ENCODE measurements at regions not wholly inside any gene's neighbourhood (a gene's known extent, or its start where the extent isn't known, plus 50 kb on each side); places are given as distances from the start of the nearest gene placed in this dataset.

GRCh38 chr14:25237845-25238244 lies 187.9 kb upstream of the STXBP6 start:
- no peak overlapping the region for H3K4me2 ChIP-seq (ENCODE audit: insufficient read depth, low read length)
- DNase-seq (ENCODE audit: insufficient read length, low spot score, missing footprints): no peak

GRCh38 chr14:25233613-25234012 lies 183.7 kb upstream of the STXBP6 start:
- Histone ChIP-seq H2AFZ (ENCODE audit: low read length) (no peak overlapping the region), H3K79me2 (ENCODE audit: insufficient read depth, low read length) (no peaks in the 10 kb centered on the region)

More at GRCh38 chr14:25237845-25238244, 187.9 kb upstream of the STXBP6 start:
- Histone ChIP-seq H3K27ac (ENCODE audit: low read depth, low read length) (no peak overlapping the region), H3K79me2 (ENCODE audit: insufficient read depth, low read length) (no peaks in the 10 kb centered on the region), H3K27me3 (ENCODE audit: insufficient read depth, low read length) (no peaks in the 10 kb centered on the region), H4K20me1 (ENCODE audit: insufficient read depth, low read length) (no peaks in the 10 kb centered on the region), H3K36me3 (ENCODE audit: insufficient read depth, low read length) (no peaks in the 10 kb centered on the region), H2AFZ (ENCODE audit: low read length) (no peak overlapping the region), H3K9me3 (ENCODE audit: low read depth, low read length) (peaks cover 3% of the 10 kb centered on the region), H3K4me3 (ENCODE audit: insufficient read depth, low read length) (no peak overlapping the region), H3K4me1 (ENCODE audit: insufficient read depth, low read length) (no peaks in the 10 kb centered on the region)
- no peak for TF ChIP-seq CTCF (IDR thresholded peaks at IDR 0.05; ENCODE audit: extremely low read depth, low read depth, low read length)

GRCh38 chr14:25231004-25231403 lies 181.1 kb upstream of the STXBP6 start:
- H3K27me3 ChIP-seq (ENCODE audit: insufficient read depth, low read length): no peaks in the 10 kb centered on the region
- H3K36me3 ChIP-seq (ENCODE audit: insufficient read depth, low read length): no peaks in the 10 kb centered on the region
- H3K79me2 ChIP-seq (ENCODE audit: insufficient read depth, low read length): no peaks in the 10 kb centered on the region
- no peak overlapping the region for H2AFZ ChIP-seq (ENCODE audit: low read length)
- no peak overlapping the region for H3K27ac ChIP-seq (ENCODE audit: low read depth, low read length)
- no peaks in the 10 kb centered on the region for H3K4me1 ChIP-seq (ENCODE audit: insufficient read depth, low read length)
- DNase-seq (ENCODE audit: insufficient read length, low spot score, missing footprints): no peak
- TF ChIP-seq CTCF (IDR thresholded peaks at IDR 0.05; ENCODE audit: extremely low read depth, low read depth, low read length): no peak
- H4K20me1 ChIP-seq (ENCODE audit: insufficient read depth, low read length): no peaks in the 10 kb centered on the region
- H3K4me2 ChIP-seq (ENCODE audit: insufficient read depth, low read length): no peak overlapping the region
- H3K9me3 ChIP-seq (ENCODE audit: low read depth, low read length): no peaks in the 10 kb centered on the region
- no peak overlapping the region for H3K4me3 ChIP-seq (ENCODE audit: insufficient read depth, low read length)

More at GRCh38 chr14:25233613-25234012, 183.7 kb upstream of the STXBP6 start:
- Histone ChIP-seq H3K4me2 (ENCODE audit: insufficient read depth, low read length) (no peak overlapping the region), H4K20me1 (ENCODE audit: insufficient read depth, low read length) (no peaks in the 10 kb centered on the region), H3K27me3 (ENCODE audit: insufficient read depth, low read length) (no peaks in the 10 kb centered on the region), H3K4me1 (ENCODE audit: insufficient read depth, low read length) (no peaks in the 10 kb centered on the region), H3K9me3 (ENCODE audit: low read depth, low read length) (no peaks in the 10 kb centered on the region), H3K36me3 (ENCODE audit: insufficient read depth, low read length) (no peaks in the 10 kb centered on the region), H3K27ac (ENCODE audit: low read depth, low read length) (no peak overlapping the region), H3K4me3 (ENCODE audit: insufficient read depth, low read length) (no peak overlapping the region)
- no peak for DNase-seq (ENCODE audit: insufficient read length, low spot score, missing footprints)
- TF ChIP-seq CTCF (IDR thresholded peaks at IDR 0.05; ENCODE audit: extremely low read depth, low read depth, low read length): no peak

- Histone ChIP-seq H3K36me3 (ENCODE audit: insufficient read depth, low read length) (no peaks in the 10 kb centered on the region), H3K4me2 (ENCODE audit: insufficient read depth, low read length) (no peak overlapping the region), H3K4me3 (ENCODE audit: insufficient read depth, low read length) (no peak overlapping the region), H4K20me1 (ENCODE audit: insufficient read depth, low read length) (no peaks in the 10 kb centered on the region), H2AFZ (ENCODE audit: low read length) (no peak overlapping the region), H3K4me1 (ENCODE audit: insufficient read depth, low read length) (no peaks in the 10 kb centered on the region), H3K27me3 (ENCODE audit: insufficient read depth, low read length) (no peaks in the 10 kb centered on the region), H3K79me2 (ENCODE audit: insufficient read depth, low read length) (no peaks in the 10 kb centered on the region), H3K9me3 (ENCODE audit: low read depth, low read length) (no peaks in the 10 kb centered on the region), H3K27ac (ENCODE audit: low read depth, low read length) (no peak overlapping the region)
- DNase-seq (ENCODE audit: insufficient read length, low spot score, missing footprints): no peak
- TF ChIP-seq CTCF (IDR thresholded peaks at IDR 0.05; ENCODE audit: extremely low read depth, low read depth, low read length): no peak
These were observed 176.3 kb upstream of the STXBP6 start for GRCh38 chr14:25226214-25226613.

Data from osteoblast (primary cell).